MV-4-11 (cell line): ENCODE measurements at regions not wholly inside any gene's neighbourhood (a gene's known extent, or its start where the extent isn't known, plus 50 kb on each side); places are given as distances from the start of the nearest gene placed in this dataset.
A peak's percentile ranks its signal among the peaks of the same experiment; 100 is the strongest.

ENCODE experiments used
- DNase-seq: peaks from one replicate; lab custom pipeline; 2025; lab: John Stamatoyannopoulos, UW

- no peak for DNase-seq
Observed at GRCh38 chr16:79444572-79444971, 156.0 kb downstream of the MAF start.

- no peak for DNase-seq
Observed at GRCh38 chr16:79439901-79440300, 160.6 kb downstream of the MAF start.

- no peak for DNase-seq
Observed at GRCh38 chr16:79437764-79438751, 162.5 kb downstream of the MAF start.

- DNase-seq: no peak
Observed at GRCh38 chr16:79436885-79437284, 163.7 kb downstream of the MAF start.

- no peak for DNase-seq
Observed at GRCh38 chr16:79434771-79435170, 165.8 kb downstream of the MAF start.

- DNase-seq: no peak
Observed at GRCh38 chr16:79434092-79434491, 166.4 kb downstream of the MAF start.

GRCh38 chr16:79431923-79432322 lies 168.6 kb downstream of the MAF start:
- DNase-seq: no peak

- DNase-seq: no peak
Observed at GRCh38 chr16:79430191-79430678, 170.3 kb downstream of the MAF start.

GRCh38 chr16:79429381-79430190 lies 171.0 kb downstream of the MAF start:
- DNase-seq: no peak

GRCh38 chr16:79426663-79427062 lies 173.9 kb downstream of the MAF start:
- no peak for DNase-seq

- no peak for DNase-seq
Observed at GRCh38 chr16:79422064-79422463, 178.5 kb downstream of the MAF start.

GRCh38 chr16:79421126-79421525 lies 179.4 kb downstream of the MAF start:
- DNase-seq: no peak

- no peak for DNase-seq
Observed at GRCh38 chr16:79420493-79420892, 180.0 kb downstream of the MAF start.

GRCh38 chr16:79419148-79419547 lies 181.4 kb downstream of the MAF start:
- DNase-seq: no peak

GRCh38 chr16:79417601-79418008 lies 182.9 kb downstream of the MAF start:
- no peak for DNase-seq

- no peak for DNase-seq
Observed at GRCh38 chr16:79415983-79416640, 184.4 kb downstream of the MAF start.

GRCh38 chr16:79412783-79413225 lies 187.7 kb downstream of the MAF start:
- DNase-seq: no peak

- DNase-seq: no peak
Observed at GRCh38 chr16:79411805-79412204, 188.7 kb downstream of the MAF start.

GRCh38 chr16:79411357-79411756 lies 189.2 kb downstream of the MAF start:
- DNase-seq: no peak

- peak; percentile 30 for DNase-seq
Observed at GRCh38 chr16:79409978-79410377, 190.6 kb downstream of the MAF start.

GRCh38 chr16:79408355-79408754 lies 192.2 kb downstream of the MAF start:
- DNase-seq: no peak
